Fibroblast of pulmonary artery (primary cell): ENCODE measurements at regions not wholly inside any gene's neighbourhood (a gene's known extent, or its start where the extent isn't known, plus 50 kb on each side); places are given as distances from the start of the nearest gene placed in this dataset.
A peak's percentile ranks its signal among the peaks of the same experiment; 100 is the strongest.
"Not testable (repeated sequence)": the region's sequence is repeated elsewhere in the genome, so short reads cannot be mapped to it uniquely, and the experiment has no call there.

ENCODE experiments used
- DNase-seq: peaks from one replicate; pipeline ENCODE4 v3.0.0-alpha.2; 2010; ENCODE audit warnings: low read depth
- H3K4me3 ChIP-seq: replicated peaks from 2 replicates; pipeline ENCODE4 v1.5.1; 2011; ENCODE audit warnings: low read depth, mild to moderate bottlenecking, control low read depth, low read length, moderate library complexity
- CTCF ChIP-seq: IDR thresholded peaks from 2 replicates; pipeline ENCODE4 v1.5.1; 2011; ENCODE audit warnings: mild to moderate bottlenecking, control low read depth, low read length, inconsistent platforms; ENCODE audit errors: missing control alignments

DNA sequence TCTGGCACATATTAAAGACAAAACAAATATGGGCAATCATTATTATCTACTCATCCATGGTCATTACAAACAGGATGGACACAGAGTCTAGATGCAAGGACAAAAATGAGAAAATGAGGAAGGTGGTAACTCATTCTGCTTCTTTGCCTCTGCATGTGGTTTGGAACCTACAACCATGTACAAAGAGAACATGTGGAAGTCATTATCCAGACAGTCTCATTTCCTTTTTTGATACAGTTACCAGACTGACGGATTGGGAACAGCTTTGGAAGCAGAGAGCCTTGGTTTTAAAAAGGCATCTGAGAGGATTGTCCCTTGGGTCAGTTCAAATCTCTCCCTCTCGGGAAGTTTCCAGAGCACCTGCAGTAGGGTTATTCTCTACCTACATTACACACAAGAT, 433.4 kb upstream of the TNC start:
- H3K4me3 ChIP-seq, result no peak overlapping the region
- DNase-seq, result no peak
- no peak for TF ChIP-seq CTCF

DNA sequence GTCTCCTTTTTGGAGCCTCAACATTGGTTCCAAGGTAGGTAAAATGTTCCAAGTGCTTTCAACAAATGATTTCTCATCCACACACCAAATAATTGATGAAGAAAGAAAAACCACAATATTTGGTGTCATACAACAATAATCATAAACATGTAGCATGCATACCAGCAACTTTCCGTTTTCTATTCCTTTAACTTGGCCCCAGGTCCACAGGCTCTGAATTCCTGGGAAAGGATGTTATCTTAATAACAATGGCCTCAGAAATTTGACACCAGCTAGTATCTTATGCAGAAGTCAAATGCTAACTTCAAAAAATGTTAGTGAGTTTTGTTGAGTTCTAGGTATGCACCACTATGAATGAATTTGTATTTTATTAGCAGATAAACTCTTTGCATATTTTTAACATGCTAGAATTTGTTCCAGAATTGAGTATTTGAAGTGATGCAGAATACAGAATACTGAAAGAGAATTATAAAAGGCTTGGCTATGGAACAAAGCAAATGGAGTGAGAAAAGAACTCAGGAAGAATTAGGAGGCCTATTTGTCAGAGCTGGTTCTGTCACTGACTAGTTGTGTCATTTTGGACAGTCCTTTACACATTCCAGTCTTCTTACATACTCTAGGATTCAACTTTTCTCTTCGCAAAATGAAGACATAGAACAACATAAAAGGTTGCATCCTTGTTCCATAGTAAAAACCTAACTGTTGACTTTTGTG, 435.3 kb upstream of the TNC start:
- no peak for DNase-seq
- H3K4me3 ChIP-seq, result no peak overlapping the region
- no peak for TF ChIP-seq CTCF

- TF ChIP-seq CTCF, result no peak
- H3K4me3 ChIP-seq, result no peak overlapping the region
- DNase-seq, result no peak
Measured at GRCh38 chr9:115556432-115556831, 438.5 kb upstream of the TNC start.

GRCh38 chr9:115575147-115575546, 457.2 kb upstream of the TNC start:
- H3K4me3 ChIP-seq, result no peak overlapping the region
- TF ChIP-seq CTCF, result no peak
- DNase-seq, result no peak

DNA sequence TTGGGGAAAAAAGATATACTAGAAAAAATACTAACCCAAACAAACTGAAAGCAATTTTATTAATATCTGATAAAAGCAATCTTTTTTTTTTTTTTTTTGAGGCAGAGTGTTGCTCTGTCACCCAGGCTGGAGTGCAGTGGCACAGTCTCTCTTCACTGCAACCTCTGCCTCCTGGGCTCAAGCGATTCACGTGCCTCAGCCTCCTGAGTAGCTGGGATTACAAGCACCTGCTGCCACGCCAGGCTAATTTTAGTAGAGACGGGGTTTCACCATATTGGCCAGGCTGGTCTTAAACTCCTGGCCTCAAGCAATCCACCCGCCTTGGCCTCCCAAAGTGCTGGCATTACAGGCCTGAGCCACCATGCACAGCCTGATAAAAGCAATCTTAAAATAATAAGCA, 467.5 kb upstream of the TNC start:
- not testable (repeated sequence) for DNase-seq, H3K4me3 ChIP-seq

- TF ChIP-seq CTCF, result no peak
- no peak overlapping the region for H3K4me3 ChIP-seq
- no peak for DNase-seq
Measured at GRCh38 chr9:115587310-115587709, 469.4 kb upstream of the TNC start.

DNA sequence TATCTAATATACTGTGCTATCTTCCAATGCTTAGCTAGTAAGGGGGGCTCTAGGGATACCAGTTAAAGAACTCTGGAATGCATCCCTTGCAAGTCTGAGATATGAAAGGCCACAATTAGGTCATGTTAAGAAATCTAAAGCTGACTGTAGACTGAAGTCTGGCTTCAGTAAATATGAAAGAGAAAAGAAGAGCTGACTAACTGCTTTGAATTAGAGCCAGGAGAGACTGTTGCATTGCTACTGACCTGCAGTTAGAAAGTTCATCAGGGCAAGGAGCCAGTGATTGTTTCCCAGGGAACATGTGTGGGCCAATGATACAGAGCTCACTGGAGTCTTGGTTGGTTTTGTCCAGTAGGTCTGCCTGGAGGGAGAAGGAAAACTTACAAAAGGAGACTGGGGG, 472.1 kb upstream of the TNC start:
- TF ChIP-seq CTCF, result no peak
- DNase-seq, result peak; percentile 97
- no peak overlapping the region for H3K4me3 ChIP-seq
